ENCODE measurements at regions not wholly inside any gene's neighbourhood (a gene's known extent, or its start where the extent isn't known, plus 50 kb on each side); places are given as distances from the start of the nearest gene placed in this dataset.

DNA sequence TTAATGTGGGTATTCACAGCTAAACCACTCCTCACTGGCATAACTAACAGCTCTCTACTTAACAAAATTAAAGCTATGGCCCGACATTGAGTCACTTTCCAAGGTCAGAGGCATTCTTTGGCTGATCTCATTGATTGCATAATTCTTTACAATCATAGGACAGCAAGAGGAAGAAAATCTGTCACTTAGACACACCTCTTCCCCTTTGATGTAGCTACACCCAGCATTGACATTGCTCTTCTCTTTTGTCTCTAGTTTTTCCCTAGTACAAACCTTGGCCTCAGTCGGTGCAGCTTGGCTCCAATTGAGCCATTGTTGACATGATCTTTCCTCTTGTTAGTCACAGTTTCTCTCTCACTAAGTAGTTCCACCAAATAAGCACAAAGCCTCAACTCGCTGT is 313.3 kb upstream of the ACTRT1 start:
- intact Hi-C loops (cut with micrococcal nuclease), result no loop called here
- Histone ChIP-seq H4K20me1 (ENCODE audit: low read length) (no peaks in the 10 kb centered on the region), H3K9me2 (replicated peaks; ENCODE audit: low read length) (no peaks in the 10 kb centered on the region), H3K27me3 (ENCODE audit: low read length) (no peaks in the 10 kb centered on the region), H3K9me3 (ENCODE audit: low read length) (no peaks in the 10 kb centered on the region), H3K4me2 (ENCODE audit: low read length) (no peak overlapping the region), H3K36me3 (ENCODE audit: low read depth, low read length) (no peaks in the 10 kb centered on the region), H3K27ac (ENCODE audit: low read length) (no peak overlapping the region), H3K9ac (ENCODE audit: low read length) (no peak overlapping the region), H3F3A (ENCODE audit: low read length, unreplicated experiment) (no peaks in the 10 kb centered on the region), H3K4me1 (ENCODE audit: insufficient read depth, low read length) (no peaks in the 10 kb centered on the region), H3K4me3 (ENCODE audit: low read length) (no peak overlapping the region), H3K79me2 (ENCODE audit: low read length) (no peaks in the 10 kb centered on the region), H2AFZ (ENCODE audit: low read length) (no peak overlapping the region)
- no peak for ATAC-seq
- ChIA-PET POLR2A (ENCODE audit: unreplicated experiment) (no interaction called here), CTCF (no interaction called here)
- TF ChIP-seq EZH2phosphoT487 (IDR thresholded peaks at IDR 0.05; ENCODE audit: borderline replicate concordance, low read length) (no peak), EZH2 (IDR thresholded peaks at IDR 0.05; ENCODE audit: low read length, unreplicated experiment) (no peak)
- TF ChIP-seq, protein P1, sequence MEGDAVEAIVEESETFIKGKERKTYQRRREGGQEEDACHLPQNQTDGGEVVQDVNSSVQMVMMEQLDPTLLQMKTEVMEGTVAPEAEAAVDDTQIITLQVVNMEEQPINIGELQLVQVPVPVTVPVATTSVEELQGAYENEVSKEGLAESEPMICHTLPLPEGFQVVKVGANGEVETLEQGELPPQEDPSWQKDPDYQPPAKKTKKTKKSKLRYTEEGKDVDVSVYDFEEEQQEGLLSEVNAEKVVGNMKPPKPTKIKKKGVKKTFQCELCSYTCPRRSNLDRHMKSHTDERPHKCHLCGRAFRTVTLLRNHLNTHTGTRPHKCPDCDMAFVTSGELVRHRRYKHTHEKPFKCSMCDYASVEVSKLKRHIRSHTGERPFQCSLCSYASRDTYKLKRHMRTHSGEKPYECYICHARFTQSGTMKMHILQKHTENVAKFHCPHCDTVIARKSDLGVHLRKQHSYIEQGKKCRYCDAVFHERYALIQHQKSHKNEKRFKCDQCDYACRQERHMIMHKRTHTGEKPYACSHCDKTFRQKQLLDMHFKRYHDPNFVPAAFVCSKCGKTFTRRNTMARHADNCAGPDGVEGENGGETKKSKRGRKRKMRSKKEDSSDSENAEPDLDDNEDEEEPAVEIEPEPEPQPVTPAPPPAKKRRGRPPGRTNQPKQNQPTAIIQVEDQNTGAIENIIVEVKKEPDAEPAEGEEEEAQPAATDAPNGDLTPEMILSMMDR (conservative IDR thresholded peaks at IDR 0.05; ENCODE audit: low read depth, low read length), result no peak
- DNase-seq, result no peak
- BruUV-seq (replicated peaks), result no TSS peak

DNA sequence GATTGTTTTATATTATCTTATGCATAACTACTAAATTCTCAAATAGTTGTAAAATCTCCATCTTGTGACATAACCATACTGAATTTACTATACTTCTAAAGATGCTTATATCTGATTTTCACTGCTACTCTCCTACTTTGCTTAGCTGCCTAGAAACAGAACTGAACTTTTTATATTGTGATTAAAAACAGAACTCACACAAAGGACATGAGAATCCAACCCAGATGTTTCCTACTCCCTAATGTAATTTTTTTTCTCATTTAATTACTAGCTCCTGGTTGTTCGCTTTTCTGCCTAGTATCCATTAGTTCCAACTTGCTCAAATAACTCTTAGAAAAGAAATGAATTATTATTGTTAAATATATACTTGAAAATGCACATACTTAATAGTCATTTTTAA is 283.5 kb upstream of the ACTRT1 start:
- BruUV-seq (replicated peaks), result no TSS peak
- no peaks in the 10 kb centered on the region for H3K27me3 ChIP-seq (ENCODE audit: low read length)
- H3K27ac ChIP-seq (ENCODE audit: low read length), result no peak overlapping the region
- no peak overlapping the region for H2AFZ ChIP-seq (ENCODE audit: low read length)
- TF ChIP-seq, protein P1 (conservative IDR thresholded peaks at IDR 0.05; ENCODE audit: low read depth, low read length), result no peak
- TF ChIP-seq EZH2 (IDR thresholded peaks at IDR 0.05; ENCODE audit: low read length, unreplicated experiment) (no peak), EZH2phosphoT487 (IDR thresholded peaks at IDR 0.05; ENCODE audit: borderline replicate concordance, low read length) (no peak)
- no peaks in the 10 kb centered on the region for H3F3A ChIP-seq (ENCODE audit: low read length, unreplicated experiment)
- H3K9ac ChIP-seq (ENCODE audit: low read length), result no peak overlapping the region
- ATAC-seq (no peak), DNase-seq (no peak)
- CTCF ChIA-PET, result no interaction called here
- no peaks in the 10 kb centered on the region for H3K9me2 ChIP-seq (replicated peaks; ENCODE audit: low read length)
- H3K4me1 ChIP-seq (ENCODE audit: insufficient read depth, low read length), result no peaks in the 10 kb centered on the region
- H3K9me3 ChIP-seq (ENCODE audit: low read length), result no peaks in the 10 kb centered on the region
- H3K36me3 ChIP-seq (ENCODE audit: low read depth, low read length), result no peaks in the 10 kb centered on the region
- H3K4me2 ChIP-seq (ENCODE audit: low read length), result no peak overlapping the region
- intact Hi-C loops (cut with micrococcal nuclease), result no loop called here
- POLR2A ChIA-PET (ENCODE audit: unreplicated experiment), result no interaction called here
- no peaks in the 10 kb centered on the region for H3K79me2 ChIP-seq (ENCODE audit: low read length)
- H3K4me3 ChIP-seq (ENCODE audit: low read length), result no peak overlapping the region
- H4K20me1 ChIP-seq (ENCODE audit: low read length), result no peaks in the 10 kb centered on the region

DNA sequence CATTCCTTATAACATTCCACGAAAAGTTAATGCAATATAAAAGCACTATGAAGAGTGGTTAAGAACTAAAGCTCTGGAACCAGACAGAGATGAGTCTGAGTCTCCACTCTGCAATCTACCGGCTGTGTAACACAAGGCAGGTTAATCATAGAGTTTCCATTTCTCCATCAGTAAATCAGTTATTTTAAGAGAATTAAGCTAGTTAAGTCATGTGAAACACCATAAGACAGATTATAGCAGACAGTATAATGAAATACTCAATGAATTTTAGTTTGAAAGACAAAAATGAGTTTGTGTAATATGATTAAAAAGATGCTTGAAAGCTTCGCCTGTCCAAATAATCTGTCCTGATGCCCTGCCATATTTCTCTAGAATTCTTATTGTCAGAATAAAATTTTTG is 282.6 kb upstream of the ACTRT1 start:
- DNase-seq (no peak), ATAC-seq (no peak)
- H3K9ac ChIP-seq (ENCODE audit: low read length), result no peak overlapping the region
- no TSS peak for BruUV-seq (replicated peaks)
- no peaks in the 10 kb centered on the region for H3F3A ChIP-seq (ENCODE audit: low read length, unreplicated experiment)
- ChIA-PET CTCF (no interaction called here), POLR2A (ENCODE audit: unreplicated experiment) (no interaction called here)
- no peaks in the 10 kb centered on the region for H4K20me1 ChIP-seq (ENCODE audit: low read length)
- no peaks in the 10 kb centered on the region for H3K9me2 ChIP-seq (replicated peaks; ENCODE audit: low read length)
- H2AFZ ChIP-seq (ENCODE audit: low read length), result no peak overlapping the region
- H3K9me3 ChIP-seq (ENCODE audit: low read length), result no peaks in the 10 kb centered on the region
- H3K36me3 ChIP-seq (ENCODE audit: low read depth, low read length), result no peaks in the 10 kb centered on the region
- H3K4me1 ChIP-seq (ENCODE audit: insufficient read depth, low read length), result no peaks in the 10 kb centered on the region
- no peak overlapping the region for H3K4me3 ChIP-seq (ENCODE audit: low read length)
- H3K79me2 ChIP-seq (ENCODE audit: low read length), result no peaks in the 10 kb centered on the region
- intact Hi-C loops (cut with micrococcal nuclease), result no loop called here
- no peaks in the 10 kb centered on the region for H3K27me3 ChIP-seq (ENCODE audit: low read length)
- H3K4me2 ChIP-seq (ENCODE audit: low read length), result no peak overlapping the region
- TF ChIP-seq, protein P1 (conservative IDR thresholded peaks at IDR 0.05; ENCODE audit: low read depth, low read length), result no peak
- no peak for TF ChIP-seq EZH2 (IDR thresholded peaks at IDR 0.05; ENCODE audit: low read length, unreplicated experiment)
- TF ChIP-seq EZH2phosphoT487 (IDR thresholded peaks at IDR 0.05; ENCODE audit: borderline replicate concordance, low read length), result no peak
- no peak overlapping the region for H3K27ac ChIP-seq (ENCODE audit: low read length)
